Loucy (cell line): ENCODE measurements at regions not wholly inside any gene's neighbourhood (a gene's known extent, or its start where the extent isn't known, plus 50 kb on each side); places are given as distances from the start of the nearest gene placed in this dataset.

Experiments used
- H2AFZ ChIP-seq: fragments of 200-600 bp; sonication (generic); 2 replicates; pipeline ENCODE4 v1.6.0; 2016; ENCODE audit warnings: antibody characterized with exemption, mild to moderate bottlenecking, low read length, moderate library complexity
- H3F3A ChIP-seq: fragments of 200-600 bp; 2 replicates; pipeline ENCODE4 v1.6.0; 2016; ENCODE audit warnings: antibody characterized with exemption, low read depth, mild to moderate bottlenecking
- H3K27me3 ChIP-seq: fragments of 200-600 bp; sonication (generic); 2 replicates; pipeline ENCODE4 v1.6.1; 2014; ENCODE audit warnings: low read length, mild to moderate bottlenecking; ENCODE audit not compliant: insufficient read depth, poor library complexity, severe bottlenecking
- H3K36me3 ChIP-seq: fragments of 200-600 bp; sonication (generic); 2 replicates; pipeline ENCODE4 v1.6.1; 2016; ENCODE audit warnings: low read length; ENCODE audit not compliant: insufficient read depth
- H3K4me1 ChIP-seq: fragments of 200-600 bp; sonication (generic); 2 replicates; pipeline ENCODE4 v1.5.1; 2014; ENCODE audit warnings: low read length, mild to moderate bottlenecking; ENCODE audit not compliant: insufficient read depth, poor library complexity, severe bottlenecking
- H3K4me2 ChIP-seq: fragments of 200-600 bp; sonication (generic); 2 replicates; pipeline ENCODE4 v1.6.0; 2014; ENCODE audit warnings: antibody characterized with exemption, low read length, low read depth, mild to moderate bottlenecking; ENCODE audit not compliant: poor library complexity, severe bottlenecking
- H3K4me3 ChIP-seq: fragments of 200-600 bp; sonication (generic); 2 replicates; pipeline ENCODE4 v1.5.1; 2014; ENCODE audit warnings: low read length, mild to moderate bottlenecking, mixed read lengths; ENCODE audit not compliant: poor library complexity, severe bottlenecking
- H3K79me2 ChIP-seq: fragments of 200-600 bp; sonication (generic); 2 replicates; pipeline ENCODE4 v1.6.1; 2014; ENCODE audit warnings: low read length; ENCODE audit not compliant: insufficient read depth
- H3K9ac ChIP-seq: fragments of 200-600 bp; sonication (generic); 2 replicates; pipeline ENCODE4 v1.6.0; 2014; ENCODE audit warnings: mild to moderate bottlenecking, low read depth, low read length, moderate library complexity; ENCODE audit not compliant: poor library complexity, severe bottlenecking
- H3K9me2 ChIP-seq: fragments of 200-600 bp; sonication (generic); replicated peaks from 2 replicates; pipeline ENCODE4 v1.6.1; 2016; ENCODE audit warnings: low read depth, low read length, mixed read lengths
- H3K9me3 ChIP-seq: fragments of 200-600 bp; sonication (generic); 2 replicates; pipeline ENCODE4 v1.6.1; 2014; ENCODE audit warnings: mild to moderate bottlenecking, antibody characterized with exemption, low read length, low read depth; ENCODE audit not compliant: insufficient read depth
- H4K20me1 ChIP-seq: fragments of 200-600 bp; sonication (generic); 2 replicates; pipeline ENCODE4 v1.6.0; 2014; ENCODE audit warnings: antibody characterized with exemption, low read length, mild to moderate bottlenecking; ENCODE audit not compliant: insufficient read depth, poor library complexity, severe bottlenecking
- EZH2phosphoT487 ChIP-seq: fragments of 200-600 bp; IDR thresholded peaks from 2 replicates; pipeline ENCODE4 v1.6.1; 2018; ENCODE audit warnings: antibody characterized with exemption, mild to moderate bottlenecking, moderate library complexity, borderline replicate concordance
- TF ChIP-seq, protein P1 (sequence below): fragments of 200-600 bp; sonication (generic); conservative IDR thresholded peaks from 2 replicates; pipeline ENCODE4 v1.5.1; 2014; ENCODE audit warnings: mild to moderate bottlenecking, antibody characterized with exemption, low read length

DNA sequence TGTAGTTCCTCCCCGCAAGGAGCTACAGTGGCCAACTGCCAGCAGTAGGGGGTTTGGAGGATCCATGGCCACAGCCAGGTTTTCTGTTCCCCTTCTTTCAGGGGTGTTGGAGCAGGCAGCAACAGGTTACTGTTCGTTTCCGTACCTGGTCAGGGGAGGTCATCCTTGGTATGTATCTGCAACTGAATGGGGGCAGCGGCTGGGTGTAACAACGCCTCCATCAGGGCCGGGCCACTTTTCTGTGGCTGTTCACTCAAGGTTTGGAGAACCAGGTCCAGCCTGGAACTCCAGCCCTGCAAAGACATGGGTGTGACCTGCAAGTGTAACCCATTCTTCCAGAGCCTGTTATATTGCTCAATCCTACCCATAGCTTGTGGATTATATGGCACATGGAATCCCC lies 732.3 kb upstream of the MIR17HG start:
- H3K4me3 ChIP-seq: no peak overlapping the region
- no peaks in the 10 kb centered on the region for H3K79me2 ChIP-seq
- H3F3A ChIP-seq: no peaks in the 10 kb centered on the region
- TF ChIP-seq, protein P1, sequence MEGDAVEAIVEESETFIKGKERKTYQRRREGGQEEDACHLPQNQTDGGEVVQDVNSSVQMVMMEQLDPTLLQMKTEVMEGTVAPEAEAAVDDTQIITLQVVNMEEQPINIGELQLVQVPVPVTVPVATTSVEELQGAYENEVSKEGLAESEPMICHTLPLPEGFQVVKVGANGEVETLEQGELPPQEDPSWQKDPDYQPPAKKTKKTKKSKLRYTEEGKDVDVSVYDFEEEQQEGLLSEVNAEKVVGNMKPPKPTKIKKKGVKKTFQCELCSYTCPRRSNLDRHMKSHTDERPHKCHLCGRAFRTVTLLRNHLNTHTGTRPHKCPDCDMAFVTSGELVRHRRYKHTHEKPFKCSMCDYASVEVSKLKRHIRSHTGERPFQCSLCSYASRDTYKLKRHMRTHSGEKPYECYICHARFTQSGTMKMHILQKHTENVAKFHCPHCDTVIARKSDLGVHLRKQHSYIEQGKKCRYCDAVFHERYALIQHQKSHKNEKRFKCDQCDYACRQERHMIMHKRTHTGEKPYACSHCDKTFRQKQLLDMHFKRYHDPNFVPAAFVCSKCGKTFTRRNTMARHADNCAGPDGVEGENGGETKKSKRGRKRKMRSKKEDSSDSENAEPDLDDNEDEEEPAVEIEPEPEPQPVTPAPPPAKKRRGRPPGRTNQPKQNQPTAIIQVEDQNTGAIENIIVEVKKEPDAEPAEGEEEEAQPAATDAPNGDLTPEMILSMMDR: no peak
- no peak for TF ChIP-seq EZH2phosphoT487
- H3K36me3 ChIP-seq: no peaks in the 10 kb centered on the region
- H3K9ac ChIP-seq: no peak overlapping the region
- H4K20me1 ChIP-seq: no peaks in the 10 kb centered on the region
- no peak overlapping the region for H2AFZ ChIP-seq
- no peaks in the 10 kb centered on the region for H3K27me3 ChIP-seq
- no peak overlapping the region for H3K4me2 ChIP-seq
- no peaks in the 10 kb centered on the region for H3K4me1 ChIP-seq
- H3K9me2 ChIP-seq: no peaks in the 10 kb centered on the region
- no peaks in the 10 kb centered on the region for H3K9me3 ChIP-seq

DNA sequence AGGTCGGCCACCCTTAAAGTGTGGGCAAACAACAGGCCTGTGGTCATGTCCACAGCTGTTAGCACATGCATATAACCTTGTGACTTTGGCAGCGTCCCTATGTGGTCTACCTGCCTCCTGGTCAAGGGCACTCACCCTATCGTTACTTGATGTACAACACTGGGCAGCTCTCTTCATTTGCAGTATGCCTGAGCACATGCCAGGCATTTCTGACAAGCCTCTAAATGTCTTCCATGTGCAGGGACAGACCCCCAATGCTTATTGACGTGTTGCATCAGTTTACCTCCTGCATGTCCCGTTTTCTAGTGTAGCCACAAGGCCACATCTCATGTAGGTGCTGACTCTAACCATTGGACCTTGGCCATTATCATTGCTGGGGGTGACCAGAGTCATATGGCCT lies 731.7 kb upstream of the MIR17HG start:
- Histone ChIP-seq H4K20me1 (no peaks in the 10 kb centered on the region), H3K79me2 (no peaks in the 10 kb centered on the region), H3K4me2 (no peak overlapping the region), H3K9me2 (no peaks in the 10 kb centered on the region), H3K36me3 (no peaks in the 10 kb centered on the region), H3K9me3 (no peaks in the 10 kb centered on the region), H3K4me1 (no peaks in the 10 kb centered on the region), H2AFZ (no peak overlapping the region), H3K4me3 (no peak overlapping the region), H3K27me3 (no peaks in the 10 kb centered on the region), H3F3A (no peaks in the 10 kb centered on the region), H3K9ac (no peak overlapping the region)
- TF ChIP-seq, protein P1: no peak
- TF ChIP-seq EZH2phosphoT487: no peak

DNA sequence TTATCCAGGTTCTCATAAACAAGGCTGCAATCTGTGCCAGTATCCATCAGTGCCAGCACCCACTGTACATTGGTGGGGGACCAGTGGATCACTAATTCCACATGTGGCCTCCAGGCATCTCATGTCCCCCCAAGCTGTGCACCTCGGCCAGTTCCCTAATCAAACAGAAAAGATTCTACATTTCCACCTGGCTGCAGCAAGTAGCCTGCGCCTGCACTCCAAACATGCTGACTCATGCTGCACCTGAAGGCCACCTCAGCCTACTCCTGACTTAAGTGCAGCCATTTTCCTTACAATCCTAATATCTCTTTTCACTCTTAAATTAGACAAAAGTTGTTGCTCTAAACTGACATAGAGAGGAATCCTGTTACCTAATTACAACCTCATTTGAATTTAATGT lies 729.4 kb upstream of the MIR17HG start:
- no peaks in the 10 kb centered on the region for H3K9me2 ChIP-seq
- H3K36me3 ChIP-seq: no peaks in the 10 kb centered on the region
- no peaks in the 10 kb centered on the region for H3K79me2 ChIP-seq
- no peaks in the 10 kb centered on the region for H3K4me1 ChIP-seq
- H3F3A ChIP-seq: no peaks in the 10 kb centered on the region
- H3K4me3 ChIP-seq: no peak overlapping the region
- H4K20me1 ChIP-seq: no peaks in the 10 kb centered on the region
- no peak overlapping the region for H3K4me2 ChIP-seq
- TF ChIP-seq EZH2phosphoT487: no peak
- TF ChIP-seq, protein P1: no peak
- H3K27me3 ChIP-seq: no peaks in the 10 kb centered on the region
- no peak overlapping the region for H3K9ac ChIP-seq
- H2AFZ ChIP-seq: no peak overlapping the region
- no peaks in the 10 kb centered on the region for H3K9me3 ChIP-seq
